ENCODE measurements at regions not wholly inside any gene's neighbourhood (a gene's known extent, or its start where the extent isn't known, plus 50 kb on each side); places are given as distances from the start of the nearest gene placed in this dataset.
A peak's percentile ranks its signal among the peaks of the same experiment; 100 is the strongest.

- no peak for DNase-seq
These were observed 158.2 kb downstream of the TRIM29 start for GRCh38 chr11:119979701-119980100.

DNA sequence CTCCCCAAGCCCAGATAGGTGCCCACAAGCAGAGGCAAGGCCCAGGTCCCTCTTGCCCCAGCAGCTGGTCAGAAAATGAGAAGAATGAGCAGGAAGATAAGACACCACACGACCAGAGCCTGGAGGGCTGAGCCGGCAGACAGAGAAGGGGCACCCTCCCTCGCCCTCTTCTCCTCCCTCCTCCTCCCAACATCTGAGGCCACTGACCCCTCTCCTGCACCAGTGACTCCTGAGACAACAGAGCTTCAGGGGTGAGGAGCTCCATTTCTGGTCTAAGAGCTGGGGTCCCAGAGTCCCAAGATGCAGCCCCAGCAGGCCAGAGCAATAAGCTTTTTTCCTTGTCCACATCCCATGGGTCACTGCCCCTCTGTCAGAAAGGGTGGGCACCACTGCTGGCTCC lies 159.2 kb downstream of the TRIM29 start:
- DNase-seq: no peak

DNA sequence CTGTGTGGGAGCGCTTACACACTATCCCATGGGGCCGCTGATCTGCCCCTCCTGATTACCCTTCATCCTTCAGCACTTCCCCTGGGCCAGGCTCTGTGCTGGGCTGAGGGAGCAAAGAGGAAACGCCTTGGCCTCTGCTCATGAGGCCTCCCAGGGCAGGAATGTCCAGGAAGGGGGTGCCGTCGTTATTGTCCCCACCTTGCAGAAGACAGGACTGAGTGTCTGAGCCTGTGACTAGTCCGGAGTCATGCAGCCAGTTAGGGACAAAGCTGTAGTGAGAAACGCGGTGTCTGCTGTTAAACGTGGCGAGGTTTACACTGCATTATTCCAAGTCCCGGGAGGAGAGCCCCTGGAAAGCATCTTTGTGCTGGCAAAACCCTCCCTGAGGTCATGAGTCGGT lies 160.0 kb downstream of the TRIM29 start:
- DNase-seq: no peak

GRCh38 chr11:119977561-119977860 lies 160.4 kb downstream of the TRIM29 start:
- DNase-seq: no peak

- DNase-seq: no peak
These were observed 160.9 kb downstream of the TRIM29 start for GRCh38 chr11:119976805-119977560.

DNA sequence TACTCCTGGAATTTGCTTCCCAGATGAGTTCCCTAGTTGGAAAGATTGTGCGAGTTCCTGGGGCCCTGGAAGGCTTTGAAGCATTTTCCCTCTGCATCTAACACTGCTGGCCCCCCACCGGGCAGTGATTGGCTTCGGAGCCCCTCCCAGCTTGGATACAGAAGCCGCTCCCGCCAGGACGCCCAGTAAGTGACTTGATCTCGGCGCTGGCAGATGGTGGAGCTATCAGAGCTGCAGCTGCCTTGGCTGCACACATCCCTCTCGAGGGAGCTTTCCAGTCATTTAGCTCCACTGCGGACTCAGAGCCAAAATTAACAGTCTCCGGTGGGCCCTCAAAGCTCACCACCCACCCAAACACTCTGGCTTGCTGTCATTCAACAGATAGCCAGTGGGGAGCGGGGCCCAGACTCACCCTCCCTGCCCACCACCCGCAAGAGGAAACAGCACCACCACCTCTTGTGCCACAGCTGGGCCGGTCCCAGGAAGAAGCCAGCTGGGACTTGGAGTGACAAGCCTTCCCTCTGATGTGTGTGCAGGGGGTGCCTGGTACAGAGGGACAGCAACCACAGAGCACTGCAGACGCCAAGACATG lies 162.3 kb downstream of the TRIM29 start:
- peak; percentile 57 for DNase-seq

GRCh38 chr11:119974467-119974866 lies 163.4 kb downstream of the TRIM29 start:
- DNase-seq: no peak

GRCh38 chr11:119974051-119974450 lies 163.9 kb downstream of the TRIM29 start:
- no peak for DNase-seq

DNA sequence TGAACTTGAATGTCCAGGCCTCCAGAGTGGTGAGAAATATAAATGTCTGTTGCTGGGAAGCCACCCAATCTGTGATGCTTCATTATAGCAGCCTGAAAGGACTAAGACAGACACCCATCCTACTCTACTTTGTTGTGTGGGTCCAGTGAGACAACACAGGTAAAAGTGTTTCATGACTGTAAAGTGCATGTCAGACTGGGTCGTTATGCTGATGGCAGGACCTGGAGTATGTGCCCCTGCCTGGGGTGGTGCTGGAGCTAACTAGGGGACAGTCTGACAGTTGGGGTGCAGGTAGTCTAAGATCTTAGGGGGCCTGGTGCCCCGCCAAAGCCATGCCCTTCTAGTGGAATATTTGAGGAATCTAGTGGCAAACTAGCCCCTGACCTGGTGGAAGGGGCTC lies 165.6 kb downstream of the TRIM29 start:
- DNase-seq: no peak

- no peak for DNase-seq
These were observed 167.2 kb downstream of the TRIM29 start for GRCh38 chr11:119970555-119971304.

- DNase-seq: no peak
These were observed 173.5 kb downstream of the TRIM29 start for GRCh38 chr11:119964136-119965025.

DNA sequence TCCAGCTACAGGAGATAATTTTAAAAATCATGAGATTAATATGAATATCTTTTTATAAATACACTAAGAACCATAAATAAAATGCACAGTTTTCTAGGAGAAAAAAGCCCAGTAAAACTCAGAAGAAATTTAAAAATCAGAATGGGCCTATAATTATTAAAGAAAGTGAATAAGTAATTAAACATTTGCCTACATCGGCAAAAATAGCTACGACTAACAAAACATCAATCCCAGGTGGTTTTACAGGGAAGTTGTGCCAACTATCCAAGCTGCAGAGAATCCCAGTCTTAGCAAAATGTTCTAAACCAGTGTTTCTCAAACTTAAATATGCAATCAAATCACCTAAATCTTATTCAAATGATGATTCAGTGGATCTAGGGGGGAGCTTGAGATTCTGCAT lies 180.0 kb downstream of the TRIM29 start:
- DNase-seq: no peak

- DNase-seq: no peak
These were observed 185.5 kb downstream of the TRIM29 start for GRCh38 chr11:119952441-119952840.

- DNase-seq: no peak
These were observed 194.6 kb downstream of the TRIM29 start for GRCh38 chr11:119943298-119943655.

- DNase-seq: no peak
These were observed 195.2 kb downstream of the TRIM29 start for GRCh38 chr11:119942583-119943297.

DNA sequence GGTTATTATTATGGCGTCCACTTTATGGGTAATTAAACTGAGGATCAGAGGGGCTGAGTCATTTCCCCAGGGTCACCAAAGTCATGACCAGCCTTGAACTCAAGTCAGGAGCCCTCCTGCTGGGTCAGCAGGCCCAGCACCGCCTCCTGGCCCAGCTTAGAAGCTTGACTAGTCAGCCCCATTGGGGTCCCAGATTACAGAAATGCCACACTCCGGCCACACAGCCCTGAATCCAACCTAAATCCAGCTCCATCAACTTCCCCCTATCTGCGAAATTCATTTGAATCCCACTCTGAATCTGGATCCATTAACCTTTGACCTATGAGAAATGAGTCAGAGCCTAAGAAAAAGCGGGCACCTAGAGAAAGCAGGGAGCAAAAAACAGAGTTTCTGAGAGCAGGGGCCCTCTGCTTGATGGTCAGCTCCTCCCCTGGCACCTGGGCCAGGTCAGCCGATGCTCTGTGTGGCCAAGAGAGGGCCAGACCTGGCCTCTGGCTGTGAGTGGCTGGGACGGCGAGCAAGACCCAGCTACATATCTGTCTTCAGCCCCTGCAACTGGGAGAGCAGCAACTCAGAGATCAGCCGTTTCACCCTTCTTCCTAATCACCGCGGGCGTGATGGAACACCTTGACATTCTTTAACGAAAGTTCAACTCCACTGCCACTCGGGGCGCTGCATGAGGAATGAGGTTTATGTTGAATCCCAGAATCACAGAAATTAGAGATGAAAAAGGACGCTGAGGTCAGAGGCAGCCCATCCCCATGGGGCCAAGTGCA lies 196.1 kb downstream of the TRIM29 start:
- DNase-seq: no peak

DNA sequence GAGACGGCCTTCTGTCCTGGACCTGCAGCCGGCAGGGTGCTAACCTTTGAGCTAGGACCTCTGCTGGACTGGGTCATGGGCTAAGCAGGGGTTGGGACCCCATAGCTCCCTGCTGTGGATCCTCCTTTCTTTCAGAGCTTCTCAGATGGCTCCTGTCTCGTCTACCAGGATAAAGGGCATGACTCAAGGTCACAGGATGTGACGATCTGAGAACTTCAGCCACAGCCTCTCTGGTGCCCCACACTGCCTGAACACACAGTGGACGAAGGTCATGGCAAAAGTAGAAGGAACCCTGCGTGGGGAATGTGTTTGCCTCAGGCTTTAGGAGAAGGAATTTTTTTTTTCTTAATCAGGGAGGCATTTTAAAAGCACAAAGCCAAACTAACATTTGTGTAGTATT lies 196.7 kb downstream of the TRIM29 start:
- no peak for DNase-seq

DNA sequence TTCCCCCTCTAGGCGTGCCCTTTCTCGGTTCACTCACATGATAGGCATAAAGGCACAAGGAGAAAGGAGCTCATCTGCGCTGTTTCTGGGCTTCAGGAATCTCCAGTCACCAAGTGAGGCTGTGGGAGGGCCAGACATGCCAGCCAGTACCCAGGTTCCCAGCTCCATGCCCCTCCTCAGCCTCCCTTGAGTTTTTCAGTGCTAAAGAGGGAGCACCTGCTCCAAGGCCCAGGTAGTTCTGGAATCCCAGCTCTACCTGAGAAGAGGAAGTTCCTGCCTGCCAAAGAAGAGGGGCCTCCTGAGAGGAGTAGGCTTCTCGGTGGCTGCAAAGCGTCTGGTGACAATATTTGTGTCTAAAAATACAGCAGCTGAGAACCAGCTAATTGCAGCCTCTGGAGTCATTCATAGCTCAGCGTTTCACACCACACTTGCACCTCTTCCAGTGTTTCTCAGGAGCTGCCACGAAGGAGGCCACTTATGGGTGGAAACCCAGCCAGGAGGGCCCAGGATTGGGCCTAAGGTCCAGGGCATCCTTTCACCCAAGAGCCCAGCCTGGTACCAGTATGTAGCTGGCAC lies 197.4 kb downstream of the TRIM29 start:
- DNase-seq: no peak

DNA sequence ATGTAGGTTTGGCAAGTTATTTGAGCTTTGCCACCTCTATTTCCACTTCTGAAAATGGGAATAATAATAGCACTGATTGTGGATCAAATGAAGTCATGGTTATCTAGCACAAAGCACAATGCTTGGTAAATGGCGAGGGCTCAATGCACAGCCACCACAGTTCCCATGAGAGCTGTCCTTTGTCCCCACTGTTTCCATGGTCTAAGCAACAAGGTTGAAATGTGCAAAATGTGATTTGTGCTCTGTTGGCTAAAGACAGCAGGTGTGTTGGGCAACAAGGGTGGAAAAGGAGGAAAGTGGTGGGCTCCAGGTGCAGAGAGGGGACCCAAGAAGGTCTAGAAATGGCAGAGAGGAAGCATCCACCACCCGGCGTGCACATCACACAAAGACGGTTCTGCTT lies 200.5 kb downstream of the TRIM29 start:
- DNase-seq: no peak

GRCh38 chr11:119936426-119936825 lies 201.5 kb downstream of the TRIM29 start:
- DNase-seq: no peak

DNA sequence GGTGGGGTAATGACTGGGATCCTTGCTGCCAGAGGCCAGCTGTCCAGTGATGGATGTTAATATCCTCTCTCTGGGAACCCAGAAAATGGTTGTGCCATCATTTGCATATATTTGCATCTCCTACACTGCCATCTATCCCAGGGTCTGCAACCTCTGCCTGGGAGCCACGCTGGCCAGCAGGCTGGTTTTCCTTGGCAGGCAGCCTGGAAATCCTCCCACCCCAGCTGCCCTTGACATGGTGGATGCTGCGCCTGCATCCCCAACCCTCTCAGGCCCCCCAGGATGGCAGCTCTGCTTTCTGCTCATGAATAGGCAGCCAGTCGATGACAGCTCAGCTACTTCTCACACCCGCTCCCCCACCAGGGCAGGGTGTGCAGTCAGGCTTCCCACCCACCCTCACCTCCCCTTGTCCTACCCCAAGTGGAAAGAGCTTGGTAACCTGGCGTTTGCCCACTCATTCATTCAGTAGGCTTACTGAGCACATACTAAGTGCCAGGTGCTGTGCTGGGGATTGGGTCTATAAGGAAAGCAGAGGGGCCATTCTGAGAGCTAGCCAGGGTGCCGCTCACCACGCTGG lies 202.5 kb downstream of the TRIM29 start:
- DNase-seq: peak; percentile 0

All from NCI-H1694 (cell line).